HUES48 (cell line): ENCODE measurements at regions not wholly inside any gene's neighbourhood (a gene's known extent, or its start where the extent isn't known, plus 50 kb on each side); places are given as distances from the start of the nearest gene placed in this dataset.

Experiments used
- H3K27ac ChIP-seq: one replicate; pipeline ENCODE4 v1.7.0; 2013; ENCODE audit warnings: low read depth, low read length, inconsistent platforms
- H3K27me3 ChIP-seq: 2 replicates; pipeline ENCODE4 v1.6.1; 2013; ENCODE audit warnings: mild to moderate bottlenecking, low read length; ENCODE audit not compliant: control insufficient read depth, insufficient read depth
- H3K36me3 ChIP-seq: 2 replicates; pipeline ENCODE4 v1.6.1; 2013; ENCODE audit warnings: low read length; ENCODE audit not compliant: control insufficient read depth, insufficient read depth
- H3K4me1 ChIP-seq: 2 replicates; pipeline ENCODE4 v1.6.1; 2013; ENCODE audit warnings: mild to moderate bottlenecking, low read length; ENCODE audit not compliant: control insufficient read depth, insufficient read depth
- H3K4me3 ChIP-seq: 2 replicates; pipeline ENCODE4 v1.5.1; 2013; ENCODE audit warnings: mild to moderate bottlenecking, low read depth, low read length
- H3K9ac ChIP-seq: 2 replicates; pipeline ENCODE4 v1.6.1; 2013; ENCODE audit warnings: mild to moderate bottlenecking, low read depth, low read length, moderate library complexity
- H3K9me3 ChIP-seq: 2 replicates; pipeline ENCODE4 v1.6.1; 2013; ENCODE audit warnings: low read length; ENCODE audit not compliant: control insufficient read depth, insufficient read depth

DNA sequence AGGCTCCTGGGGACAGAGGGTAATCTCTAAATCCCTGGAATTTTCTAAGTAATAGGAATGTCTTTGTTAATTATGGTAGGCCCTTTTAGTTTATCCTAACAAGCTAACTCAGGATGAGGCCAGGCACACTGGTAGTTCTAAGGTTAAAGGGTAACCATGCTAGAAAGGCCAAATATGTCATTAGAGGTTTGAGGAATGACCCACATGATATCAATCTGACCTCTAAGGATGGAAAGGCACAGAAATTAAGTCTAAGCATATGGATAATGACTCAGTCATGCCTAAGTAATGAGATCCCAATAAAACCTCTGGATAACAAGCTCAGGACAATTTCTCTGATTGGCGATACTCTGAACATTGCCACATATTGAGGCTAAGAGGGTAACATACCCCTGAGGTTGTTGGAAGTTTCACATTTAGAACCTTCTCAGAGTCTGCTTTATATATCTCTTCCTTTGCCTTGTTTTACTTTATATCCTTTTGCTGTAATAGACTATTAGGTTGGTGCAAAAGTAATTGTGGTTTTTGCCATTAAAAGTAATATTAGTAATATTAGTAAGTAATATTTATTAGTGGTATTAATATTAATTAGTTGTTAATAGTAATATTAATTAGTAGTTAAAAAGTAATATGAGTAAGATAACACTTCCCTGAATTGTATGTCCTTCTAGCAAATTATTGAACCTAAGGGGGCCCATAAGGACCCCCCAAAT lies 806.3 kb upstream of the GCFC2 start:
- Histone ChIP-seq H3K9ac (no peak overlapping the region), H3K36me3 (no peaks in the 10 kb centered on the region), H3K9me3 (peaks cover 14% of the 10 kb centered on the region), H3K4me3 (no peak overlapping the region), H3K4me1 (peaks cover 10% of the 10 kb centered on the region), H3K27ac (no peak overlapping the region), H3K27me3 (no peaks in the 10 kb centered on the region)

DNA sequence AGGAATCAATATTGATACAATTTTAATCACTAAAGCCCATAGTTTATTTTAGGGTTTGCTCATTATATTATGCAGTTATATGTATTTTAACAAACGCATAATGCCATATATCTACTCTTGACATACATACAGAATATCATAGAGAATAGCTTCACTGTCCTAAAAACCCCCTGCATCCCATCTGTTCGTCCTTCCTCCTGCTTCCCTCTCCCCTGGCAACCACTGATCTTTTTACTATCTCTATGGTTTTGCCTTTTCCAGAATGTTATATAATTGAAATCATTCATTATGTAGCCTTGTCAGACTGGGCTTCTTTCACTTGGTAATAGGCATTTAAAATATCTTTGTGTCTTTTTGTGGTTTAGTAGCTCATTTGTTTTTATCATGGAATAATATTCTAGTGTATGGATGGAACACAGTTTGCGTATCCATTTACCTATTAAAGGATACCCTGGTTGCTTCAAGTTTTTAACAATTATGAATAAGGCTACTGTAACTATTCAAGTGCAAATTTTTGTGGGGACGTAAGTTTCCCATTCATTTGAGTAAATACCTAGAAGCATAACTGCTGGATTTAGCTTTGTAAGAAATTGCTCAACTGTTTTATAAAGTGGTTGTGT lies 801.6 kb upstream of the GCFC2 start:
- no peaks in the 10 kb centered on the region for H3K36me3 ChIP-seq
- H3K27ac ChIP-seq: no peak overlapping the region
- peaks cover 9% of the 10 kb centered on the region; the same call in 1 of the 2 replicates for H3K9me3 ChIP-seq
- H3K4me3 ChIP-seq: no peak overlapping the region
- H3K9ac ChIP-seq: no peak overlapping the region
- peaks cover 10% of the 10 kb centered on the region for H3K4me1 ChIP-seq
- H3K27me3 ChIP-seq: no peaks in the 10 kb centered on the region

DNA sequence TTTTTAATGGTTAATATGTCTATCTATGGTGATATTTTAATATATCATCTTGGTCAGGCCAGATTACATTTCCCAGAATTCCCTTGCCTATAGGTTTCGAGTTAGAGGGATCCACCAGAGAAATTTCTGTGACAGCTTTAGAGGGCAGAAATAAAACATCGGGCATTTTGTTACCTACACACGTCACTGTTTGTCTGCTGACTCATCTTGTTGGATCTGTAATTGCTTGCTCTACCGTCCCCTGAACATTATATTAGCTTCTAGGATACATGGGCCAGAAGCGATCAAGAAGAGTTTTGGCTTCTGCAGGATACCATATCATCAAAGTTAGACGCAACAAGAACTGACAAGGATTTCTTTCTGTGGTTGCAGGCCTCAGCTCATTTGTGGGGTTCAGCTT lies 795.8 kb upstream of the GCFC2 start:
- Histone ChIP-seq H3K4me3 (no peak overlapping the region), H3K4me1 (peaks cover 5% of the 10 kb centered on the region; the same call in 1 of the 2 replicates)

DNA sequence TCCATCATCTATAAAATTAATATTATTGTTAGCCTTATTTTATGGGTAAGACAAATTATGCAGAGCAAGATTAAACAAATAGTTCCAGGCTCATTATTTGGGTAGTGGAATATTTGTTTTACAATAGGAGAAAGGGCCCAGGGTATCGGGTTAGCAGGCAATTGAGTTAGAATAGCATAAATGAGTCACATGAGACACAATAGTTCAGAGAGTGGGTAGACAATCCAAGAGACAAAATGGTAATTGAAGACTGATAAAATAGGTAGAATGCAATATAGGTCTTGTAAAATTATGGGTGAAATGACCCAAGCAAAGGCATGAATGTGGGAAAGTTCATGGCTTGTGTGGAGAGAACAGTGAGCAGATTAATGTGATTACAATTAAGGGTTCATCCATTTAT lies 790.9 kb upstream of the GCFC2 start:
- H3K9ac ChIP-seq: no peak overlapping the region
- no peak overlapping the region for H3K27ac ChIP-seq
- no peaks in the 10 kb centered on the region for H3K27me3 ChIP-seq
- no peaks in the 10 kb centered on the region for H3K9me3 ChIP-seq
- no peak overlapping the region for H3K4me3 ChIP-seq
- peaks cover 8% of the 10 kb centered on the region; the same call in 1 of the 2 replicates for H3K4me1 ChIP-seq
- no peaks in the 10 kb centered on the region for H3K36me3 ChIP-seq

More for the DNA sequence above, 795.8 kb upstream of the GCFC2 start:
- Histone ChIP-seq H3K27ac (no peak overlapping the region), H3K9ac (no peak overlapping the region), H3K27me3 (no peaks in the 10 kb centered on the region), H3K36me3 (no peaks in the 10 kb centered on the region), H3K9me3 (no peaks in the 10 kb centered on the region)

DNA sequence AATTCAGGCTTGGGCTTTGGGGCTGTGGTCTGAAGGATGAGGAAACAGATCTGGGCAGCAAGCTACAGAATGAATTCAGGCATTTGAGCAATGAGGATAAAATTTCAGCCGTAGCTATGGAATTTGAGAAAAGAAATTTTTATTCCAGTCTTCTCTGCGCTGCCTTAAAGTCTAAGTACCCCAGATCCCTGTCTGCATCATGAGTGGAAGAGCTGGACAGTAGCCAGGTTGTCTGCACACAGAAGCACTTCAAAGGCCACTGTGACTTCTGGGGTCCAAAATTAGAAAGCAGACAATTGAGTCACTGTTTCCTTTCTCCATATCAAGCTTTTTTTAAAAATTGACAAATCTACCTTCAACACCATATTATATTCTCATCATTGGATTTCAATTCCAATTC lies 787.6 kb upstream of the GCFC2 start:
- no peak overlapping the region for H3K4me3 ChIP-seq
- no peak overlapping the region for H3K9ac ChIP-seq
- H3K27ac ChIP-seq: no peak overlapping the region
- peaks cover 7% of the 10 kb centered on the region; the same call in 1 of the 2 replicates for H3K4me1 ChIP-seq
- H3K27me3 ChIP-seq: no peaks in the 10 kb centered on the region
- H3K36me3 ChIP-seq: no peaks in the 10 kb centered on the region
- H3K9me3 ChIP-seq: no peaks in the 10 kb centered on the region

DNA sequence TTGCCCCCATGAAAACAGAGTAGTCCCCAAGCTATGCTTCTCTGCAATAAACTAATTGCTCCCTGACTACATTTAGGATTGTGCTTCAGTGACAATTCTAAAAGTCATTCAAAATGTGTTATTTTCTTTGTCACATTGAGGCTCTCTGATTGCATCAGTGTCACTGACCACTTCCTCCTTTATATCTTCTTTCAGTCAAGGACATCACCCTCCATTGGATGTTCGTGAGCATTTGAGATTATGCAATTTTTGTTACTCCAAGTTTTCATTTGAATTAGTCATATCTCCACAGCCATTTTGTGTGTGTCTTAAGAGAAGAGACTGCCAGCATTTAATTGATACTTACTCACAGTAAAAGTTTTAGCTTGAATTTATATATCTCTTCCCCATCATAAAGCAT lies 780.8 kb upstream of the GCFC2 start:
- Histone ChIP-seq H3K36me3 (no peaks in the 10 kb centered on the region), H3K27ac (no peak overlapping the region), H3K9ac (no peak overlapping the region), H3K27me3 (no peaks in the 10 kb centered on the region), H3K9me3 (no peaks in the 10 kb centered on the region), H3K4me3 (no peak overlapping the region), H3K4me1 (peaks cover 7% of the 10 kb centered on the region; the same call in 1 of the 2 replicates)

DNA sequence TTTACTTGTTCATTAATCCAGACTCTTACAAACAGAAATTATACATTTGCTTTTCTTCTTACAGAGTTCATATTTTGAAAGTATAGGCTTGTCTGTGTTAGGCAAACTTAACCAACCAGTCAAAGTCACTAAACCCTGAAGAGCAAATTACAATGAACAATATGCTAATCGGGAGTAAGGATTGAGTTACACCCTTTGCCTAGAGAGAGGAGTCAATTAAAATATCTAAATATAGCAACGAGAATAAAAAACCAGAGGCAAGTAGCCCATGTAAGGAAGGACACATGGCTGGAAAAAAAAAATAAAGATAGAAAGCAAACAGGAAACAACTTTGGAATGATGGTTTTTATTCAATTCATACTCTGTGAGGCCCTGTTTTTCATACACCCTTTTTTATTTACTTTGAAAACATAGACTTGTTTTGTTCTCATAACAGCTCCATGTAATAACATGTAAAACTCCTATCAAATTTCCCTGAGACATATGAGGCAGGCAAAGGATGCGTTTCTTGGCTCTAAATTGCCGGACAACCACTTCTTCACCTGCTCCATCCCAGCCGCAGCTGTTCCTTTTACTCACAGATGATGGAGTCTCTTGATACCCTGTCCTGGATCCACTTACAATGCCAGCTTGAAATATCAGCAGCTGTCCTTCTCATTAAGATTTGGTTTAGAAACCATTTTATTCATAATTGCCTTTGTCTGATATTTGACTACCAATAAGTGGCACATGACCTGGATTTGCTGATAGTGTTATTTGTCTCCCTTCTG lies 767.7 kb upstream of the GCFC2 start:
- Histone ChIP-seq H3K9me3 (no peaks in the 10 kb centered on the region), H3K4me1 (peaks cover 10% of the 10 kb centered on the region; the same call in 1 of the 2 replicates), H3K4me3 (no peak overlapping the region), H3K9ac (no peak overlapping the region), H3K27me3 (no peaks in the 10 kb centered on the region), H3K36me3 (no peaks in the 10 kb centered on the region), H3K27ac (no peak overlapping the region)

DNA sequence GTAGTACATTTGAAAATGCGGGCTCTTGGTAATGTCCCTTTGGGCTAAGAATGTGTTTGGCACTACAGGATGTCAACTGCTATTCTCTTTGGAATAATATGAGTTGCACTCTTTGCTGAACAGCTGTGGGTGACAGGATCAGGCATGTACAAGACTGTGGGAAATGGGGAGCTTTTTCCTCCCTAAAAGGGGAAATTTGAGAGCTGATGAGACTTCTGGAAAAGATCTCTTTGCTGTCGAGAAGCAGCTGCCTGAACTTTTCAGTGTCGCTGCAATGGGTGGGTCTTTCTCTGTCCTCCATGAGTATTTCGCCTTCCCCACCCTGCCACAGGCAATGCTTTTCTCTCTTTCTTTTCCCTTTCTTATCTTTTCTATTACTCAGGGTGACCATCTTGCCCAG lies 762.2 kb upstream of the GCFC2 start:
- Histone ChIP-seq H3K4me1 (peaks cover 3% of the 10 kb centered on the region; the same call in 1 of the 2 replicates), H3K27ac (no peak overlapping the region), H3K9me3 (no peaks in the 10 kb centered on the region), H3K4me3 (no peak overlapping the region), H3K36me3 (no peaks in the 10 kb centered on the region), H3K9ac (no peak overlapping the region), H3K27me3 (no peaks in the 10 kb centered on the region)

DNA sequence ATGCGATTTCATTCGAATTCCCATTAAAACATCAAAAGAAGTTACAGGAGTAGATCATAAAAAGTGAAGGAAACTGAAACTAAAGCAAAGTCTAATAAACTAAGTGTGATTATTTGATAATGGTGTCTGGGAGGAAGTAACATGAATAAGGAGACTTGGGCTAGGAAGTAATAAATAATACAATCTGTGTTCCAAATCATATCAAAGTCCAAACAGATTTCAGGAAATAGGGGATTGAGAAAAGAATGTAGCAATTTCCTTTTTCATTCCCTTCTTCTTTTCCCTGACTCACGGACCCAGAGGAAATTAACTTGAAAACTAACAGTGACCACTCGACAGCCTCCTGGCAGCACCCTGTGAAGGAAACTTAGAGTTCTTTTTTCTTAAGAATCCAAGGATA lies 758.4 kb upstream of the GCFC2 start:
- H3K27ac ChIP-seq: no peak overlapping the region

DNA sequence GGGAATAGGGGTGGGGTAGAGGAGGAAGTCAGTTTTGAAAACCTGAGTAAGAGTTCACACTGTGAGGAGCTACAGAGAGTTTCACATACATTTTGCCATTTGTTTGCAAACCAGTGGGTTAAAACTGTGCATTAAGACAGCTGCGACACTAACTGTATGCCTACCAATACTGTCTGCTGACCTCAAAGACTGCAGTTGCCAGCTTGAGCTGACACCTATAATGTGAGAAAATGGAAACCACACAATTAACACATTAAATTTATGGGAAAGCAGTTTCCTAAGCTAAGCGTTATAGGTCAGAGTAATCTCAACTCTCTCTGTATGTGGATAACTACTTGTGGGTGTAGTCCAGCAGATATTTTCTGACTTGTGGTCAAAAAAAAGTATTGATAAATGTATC lies 756.6 kb upstream of the GCFC2 start:
- no peaks in the 10 kb centered on the region for H3K9me3 ChIP-seq
- H3K36me3 ChIP-seq: no peaks in the 10 kb centered on the region
- H3K27me3 ChIP-seq: no peaks in the 10 kb centered on the region
- no peak overlapping the region for H3K9ac ChIP-seq
- no peak overlapping the region for H3K4me3 ChIP-seq
- no peak overlapping the region for H3K27ac ChIP-seq
- H3K4me1 ChIP-seq: peaks cover 4% of the 10 kb centered on the region; the same call in 1 of the 2 replicates

More for the DNA sequence above, 758.4 kb upstream of the GCFC2 start:
- H3K27me3 ChIP-seq: no peaks in the 10 kb centered on the region
- no peaks in the 10 kb centered on the region for H3K9me3 ChIP-seq
- H3K4me1 ChIP-seq: peaks cover 4% of the 10 kb centered on the region; the same call in 1 of the 2 replicates
- no peaks in the 10 kb centered on the region for H3K36me3 ChIP-seq
- no peak overlapping the region for H3K4me3 ChIP-seq
- no peak overlapping the region for H3K9ac ChIP-seq

DNA sequence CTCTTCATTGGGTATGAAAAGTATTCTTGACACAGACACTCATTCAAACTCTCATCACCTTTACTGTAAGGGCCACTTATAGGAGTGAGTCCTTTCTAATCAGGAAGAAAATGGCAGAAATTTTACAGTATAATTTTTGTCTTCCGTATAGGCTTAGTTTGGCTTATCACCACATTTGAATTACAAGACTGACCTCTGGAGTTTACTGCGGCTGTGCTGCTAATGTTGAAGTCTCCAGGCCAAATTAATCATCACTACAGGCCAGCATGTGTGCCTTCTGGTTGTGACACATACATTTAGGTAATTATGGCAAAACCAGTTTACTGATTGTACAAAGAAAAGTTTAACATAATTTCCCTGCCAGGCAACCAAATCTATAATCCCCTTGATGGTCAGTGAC lies 753.6 kb upstream of the GCFC2 start:
- H3K27ac ChIP-seq: no peak overlapping the region
- peaks cover 8% of the 10 kb centered on the region; the same call in 1 of the 2 replicates for H3K4me1 ChIP-seq
- H3K9ac ChIP-seq: no peak overlapping the region
- H3K27me3 ChIP-seq: no peaks in the 10 kb centered on the region
- no peaks in the 10 kb centered on the region for H3K9me3 ChIP-seq
- no peaks in the 10 kb centered on the region for H3K36me3 ChIP-seq
- H3K4me3 ChIP-seq: no peak overlapping the region
